CD4-positive, alpha-beta T cell treated with Interleukin-2 at 100 ng/mL for 4 hours (primary cell): ENCODE measurements at regions not wholly inside any gene's neighbourhood (a gene's known extent, or its start where the extent isn't known, plus 50 kb on each side); places are given as distances from the start of the nearest gene placed in this dataset.

Source experiments
- DNase-seq: peaks from one replicate; pipeline ENCODE4 v3.0.0-alpha.2; 2020; ENCODE audit warnings: low spot score

- DNase-seq = no peak
These were observed 709.8 kb downstream of the UQCRFS1 start for GRCh38 chr19:28502879-28503734.

- DNase-seq = no peak
These were observed 711.0 kb downstream of the UQCRFS1 start for GRCh38 chr19:28501976-28502375.

- DNase-seq = peak; percentile 2
These were observed 711.8 kb downstream of the UQCRFS1 start for GRCh38 chr19:28500982-28501630.

GRCh38 chr19:28500296-28500695 is 712.7 kb downstream of the UQCRFS1 start:
- no peak for DNase-seq

GRCh38 chr19:28498404-28498976 is 714.5 kb downstream of the UQCRFS1 start:
- no peak for DNase-seq

GRCh38 chr19:28497887-28498286 is 715.1 kb downstream of the UQCRFS1 start:
- no peak for DNase-seq

- no peak for DNase-seq
These were observed 715.8 kb downstream of the UQCRFS1 start for GRCh38 chr19:28497137-28497536.

- DNase-seq = no peak
These were observed 717.9 kb downstream of the UQCRFS1 start for GRCh38 chr19:28495046-28495445.

- DNase-seq = no peak
These were observed 718.5 kb downstream of the UQCRFS1 start for GRCh38 chr19:28494461-28494860.

- DNase-seq = no peak
These were observed 719.1 kb downstream of the UQCRFS1 start for GRCh38 chr19:28493884-28494283.

GRCh38 chr19:28492621-28493020 is 720.3 kb downstream of the UQCRFS1 start:
- DNase-seq = no peak

- DNase-seq = no peak
These were observed 720.8 kb downstream of the UQCRFS1 start for GRCh38 chr19:28492201-28492600.

GRCh38 chr19:28489776-28490175 is 723.2 kb downstream of the UQCRFS1 start:
- no peak for DNase-seq

- DNase-seq = no peak
These were observed 723.8 kb downstream of the UQCRFS1 start for GRCh38 chr19:28489126-28489660.

- DNase-seq = no peak
These were observed 725.0 kb downstream of the UQCRFS1 start for GRCh38 chr19:28487999-28488398.

GRCh38 chr19:28486926-28487325 is 726.0 kb downstream of the UQCRFS1 start:
- DNase-seq = no peak

GRCh38 chr19:28486473-28486872 is 726.5 kb downstream of the UQCRFS1 start:
- DNase-seq = no peak

GRCh38 chr19:28485292-28485691 is 727.7 kb downstream of the UQCRFS1 start:
- DNase-seq = no peak

GRCh38 chr19:28483197-28483596 is 729.8 kb downstream of the UQCRFS1 start:
- no peak for DNase-seq

GRCh38 chr19:28482221-28482620 is 730.7 kb downstream of the UQCRFS1 start:
- no peak for DNase-seq

GRCh38 chr19:28481674-28482073 is 731.3 kb downstream of the UQCRFS1 start:
- DNase-seq = no peak

GRCh38 chr19:28475525-28475924 is 737.4 kb downstream of the UQCRFS1 start:
- DNase-seq = no peak

- no peak for DNase-seq
These were observed 740.1 kb downstream of the UQCRFS1 start for GRCh38 chr19:28472843-28473242.
